ENCODE measurements at regions not wholly inside any gene's neighbourhood (a gene's known extent, or its start where the extent isn't known, plus 50 kb on each side); places are given as distances from the start of the nearest gene placed in this dataset.

GRCh38 chr10:107626862-107627261 is 462.4 kb upstream of the SORCS1 start:
- DNase-seq: no peak

- DNase-seq: no peak
Observed at GRCh38 chr10:107623292-107623691, 458.8 kb upstream of the SORCS1 start.

GRCh38 chr10:107619139-107619538 is 454.6 kb upstream of the SORCS1 start:
- DNase-seq: no peak

- DNase-seq: no peak
Observed at GRCh38 chr10:107618504-107618994, 454.0 kb upstream of the SORCS1 start.

- peak; percentile 17 for DNase-seq
Observed at GRCh38 chr10:107616463-107617410, 452.2 kb upstream of the SORCS1 start.

- no peak for DNase-seq
Observed at GRCh38 chr10:107616031-107616430, 451.5 kb upstream of the SORCS1 start.

- no peak for DNase-seq
Observed at GRCh38 chr10:107614939-107615685, 450.6 kb upstream of the SORCS1 start.

- no peak for DNase-seq
Observed at GRCh38 chr10:107611115-107611514, 446.6 kb upstream of the SORCS1 start.

GRCh38 chr10:107589081-107589480 is 424.6 kb upstream of the SORCS1 start:
- no peak for DNase-seq

- DNase-seq: no peak
Observed at GRCh38 chr10:107585630-107586029, 421.1 kb upstream of the SORCS1 start.

- DNase-seq: no peak
Observed at GRCh38 chr10:107583974-107584373, 419.5 kb upstream of the SORCS1 start.

- DNase-seq: no peak
Observed at GRCh38 chr10:107579970-107580369, 415.5 kb upstream of the SORCS1 start.

- DNase-seq: no peak
Observed at GRCh38 chr10:107577221-107577620, 412.7 kb upstream of the SORCS1 start.

- DNase-seq: no peak
Observed at GRCh38 chr10:107576746-107577145, 412.2 kb upstream of the SORCS1 start.

- DNase-seq: no peak
Observed at GRCh38 chr10:107565014-107565413, 400.5 kb upstream of the SORCS1 start.

GRCh38 chr10:107561136-107561650 is 396.7 kb upstream of the SORCS1 start:
- no peak for DNase-seq

GRCh38 chr10:107557916-107558315 is 393.4 kb upstream of the SORCS1 start:
- no peak for DNase-seq

- no peak for DNase-seq
Observed at GRCh38 chr10:107554333-107554732, 389.8 kb upstream of the SORCS1 start.

- DNase-seq: no peak
Observed at GRCh38 chr10:107553470-107553869, 389.0 kb upstream of the SORCS1 start.

GRCh38 chr10:107552963-107553362 is 388.5 kb upstream of the SORCS1 start:
- DNase-seq: no peak

GRCh38 chr10:107548301-107548700 is 383.8 kb upstream of the SORCS1 start:
- DNase-seq: no peak

- no peak for DNase-seq
Observed at GRCh38 chr10:107546986-107547385, 382.5 kb upstream of the SORCS1 start.

GRCh38 chr10:107546284-107546683 is 381.8 kb upstream of the SORCS1 start:
- DNase-seq: no peak

- no peak for DNase-seq
Observed at GRCh38 chr10:107545717-107546116, 381.2 kb upstream of the SORCS1 start.
